PC-3 (cell line): ENCODE measurements at regions not wholly inside any gene's neighbourhood (a gene's known extent, or its start where the extent isn't known, plus 50 kb on each side); places are given as distances from the start of the nearest gene placed in this dataset.

ENCODE experiments used
- EZH2 ChIP-seq: fragments of 300-600 bp; sonication (generic); IDR thresholded peaks from one replicate; pipeline ENCODE4 v1.6.1; 2017; ENCODE audit warnings: antibody characterized with exemption, mild to moderate bottlenecking, low read length; ENCODE audit not compliant: unreplicated experiment
- EZH2phosphoT487 ChIP-seq: fragments of 300-600 bp; sonication (generic); IDR thresholded peaks from 2 replicates; pipeline ENCODE4 v1.6.1; 2018; ENCODE audit warnings: mild to moderate bottlenecking, antibody characterized with exemption, low read length, borderline replicate concordance
- TF ChIP-seq, protein P1 (sequence below): fragments of 300-600 bp; sonication (generic); conservative IDR thresholded peaks from 2 replicates; pipeline ENCODE4 v1.5.1; 2017; ENCODE audit warnings: antibody characterized with exemption, low read depth, mild to moderate bottlenecking, low read length

- TF ChIP-seq, protein P1, sequence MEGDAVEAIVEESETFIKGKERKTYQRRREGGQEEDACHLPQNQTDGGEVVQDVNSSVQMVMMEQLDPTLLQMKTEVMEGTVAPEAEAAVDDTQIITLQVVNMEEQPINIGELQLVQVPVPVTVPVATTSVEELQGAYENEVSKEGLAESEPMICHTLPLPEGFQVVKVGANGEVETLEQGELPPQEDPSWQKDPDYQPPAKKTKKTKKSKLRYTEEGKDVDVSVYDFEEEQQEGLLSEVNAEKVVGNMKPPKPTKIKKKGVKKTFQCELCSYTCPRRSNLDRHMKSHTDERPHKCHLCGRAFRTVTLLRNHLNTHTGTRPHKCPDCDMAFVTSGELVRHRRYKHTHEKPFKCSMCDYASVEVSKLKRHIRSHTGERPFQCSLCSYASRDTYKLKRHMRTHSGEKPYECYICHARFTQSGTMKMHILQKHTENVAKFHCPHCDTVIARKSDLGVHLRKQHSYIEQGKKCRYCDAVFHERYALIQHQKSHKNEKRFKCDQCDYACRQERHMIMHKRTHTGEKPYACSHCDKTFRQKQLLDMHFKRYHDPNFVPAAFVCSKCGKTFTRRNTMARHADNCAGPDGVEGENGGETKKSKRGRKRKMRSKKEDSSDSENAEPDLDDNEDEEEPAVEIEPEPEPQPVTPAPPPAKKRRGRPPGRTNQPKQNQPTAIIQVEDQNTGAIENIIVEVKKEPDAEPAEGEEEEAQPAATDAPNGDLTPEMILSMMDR, result no peak
- TF ChIP-seq EZH2 (no peak), EZH2phosphoT487 (no peak)
Observed at GRCh38 chr5:143672806-143673205, 139.2 kb upstream of the HMHB1 start.
